ENCODE measurements at regions not wholly inside any gene's neighbourhood (a gene's known extent, or its start where the extent isn't known, plus 50 kb on each side); places are given as distances from the start of the nearest gene placed in this dataset.

DNA sequence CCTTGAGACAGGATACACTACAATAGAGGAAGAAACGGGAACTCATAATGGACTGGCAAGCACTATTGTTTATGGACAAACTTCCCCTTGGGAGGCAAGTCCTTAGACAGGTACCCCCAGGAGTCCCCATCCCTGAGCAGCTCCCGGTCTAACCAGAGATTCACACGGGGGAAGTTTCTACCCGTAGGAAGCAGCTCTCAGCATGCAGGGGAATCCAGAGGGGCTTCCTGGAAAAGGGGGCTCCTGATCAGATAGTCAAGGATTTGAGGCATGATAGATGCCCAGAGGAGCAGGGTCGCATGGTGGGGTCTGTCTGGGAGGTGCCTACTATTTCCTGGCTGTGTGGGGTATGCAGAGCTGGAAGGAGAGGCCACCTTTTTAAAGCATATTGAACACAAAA, 282.4 kb upstream of the RTL1 start:
- no peak overlapping the region for H3K4me2 ChIP-seq (ENCODE audit: low read depth, low read length)

DNA sequence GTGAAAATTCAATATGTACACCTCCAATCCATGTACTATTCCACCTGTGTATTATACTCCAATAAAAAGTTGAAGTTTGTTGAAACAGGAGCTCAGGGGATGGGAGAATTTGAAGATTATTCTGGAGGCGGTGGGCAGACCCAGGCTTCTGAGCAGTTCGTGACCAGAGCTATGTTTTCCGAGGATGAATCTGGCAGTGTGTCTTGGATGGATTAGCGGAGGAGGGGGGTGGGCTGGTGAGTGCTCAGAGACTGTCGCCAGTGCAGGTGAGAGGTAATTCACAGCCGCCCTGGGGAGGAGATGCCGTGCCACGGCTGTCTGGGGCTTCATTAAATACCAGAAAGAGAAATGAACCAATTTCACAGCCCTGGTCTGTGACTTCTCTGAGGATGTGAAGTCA, 283.0 kb upstream of the RTL1 start:
- TF ChIP-seq, protein P1, sequence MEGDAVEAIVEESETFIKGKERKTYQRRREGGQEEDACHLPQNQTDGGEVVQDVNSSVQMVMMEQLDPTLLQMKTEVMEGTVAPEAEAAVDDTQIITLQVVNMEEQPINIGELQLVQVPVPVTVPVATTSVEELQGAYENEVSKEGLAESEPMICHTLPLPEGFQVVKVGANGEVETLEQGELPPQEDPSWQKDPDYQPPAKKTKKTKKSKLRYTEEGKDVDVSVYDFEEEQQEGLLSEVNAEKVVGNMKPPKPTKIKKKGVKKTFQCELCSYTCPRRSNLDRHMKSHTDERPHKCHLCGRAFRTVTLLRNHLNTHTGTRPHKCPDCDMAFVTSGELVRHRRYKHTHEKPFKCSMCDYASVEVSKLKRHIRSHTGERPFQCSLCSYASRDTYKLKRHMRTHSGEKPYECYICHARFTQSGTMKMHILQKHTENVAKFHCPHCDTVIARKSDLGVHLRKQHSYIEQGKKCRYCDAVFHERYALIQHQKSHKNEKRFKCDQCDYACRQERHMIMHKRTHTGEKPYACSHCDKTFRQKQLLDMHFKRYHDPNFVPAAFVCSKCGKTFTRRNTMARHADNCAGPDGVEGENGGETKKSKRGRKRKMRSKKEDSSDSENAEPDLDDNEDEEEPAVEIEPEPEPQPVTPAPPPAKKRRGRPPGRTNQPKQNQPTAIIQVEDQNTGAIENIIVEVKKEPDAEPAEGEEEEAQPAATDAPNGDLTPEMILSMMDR (IDR thresholded peaks at IDR 0.05; ENCODE audit: low read length): no peak
- no peak for TF ChIP-seq EZH2phosphoT487 (IDR thresholded peaks at IDR 0.05; ENCODE audit: low read length)
- TF ChIP-seq EZH2 (optimal IDR thresholded peaks at IDR 0.05; ENCODE audit: low read depth, low read length): no peak
- Histone ChIP-seq H3K9me2 (replicated peaks; ENCODE audit: insufficient read depth, low read length) (no peaks in the 10 kb centered on the region), H3F3A (ENCODE audit: insufficient read depth, low read length) (no peaks in the 10 kb centered on the region), H3K4me2 (ENCODE audit: low read depth, low read length) (no peak overlapping the region), H3K9me3 (replicated peaks; ENCODE audit: insufficient read depth, low read length) (no peaks in the 10 kb centered on the region), H2AFZ (ENCODE audit: low read length) (no peak overlapping the region), H3K79me2 (ENCODE audit: low read length) (no peaks in the 10 kb centered on the region), H3K36me3 (replicated peaks; ENCODE audit: insufficient read depth, low read length) (no peaks in the 10 kb centered on the region), H3K4me3 (ENCODE audit: low read length) (no peak overlapping the region), H3K27me3 (replicated peaks; ENCODE audit: insufficient read depth, low read length) (peaks cover 3% of the 10 kb centered on the region; the same call in 1 of the 2 replicates), H3K9ac (ENCODE audit: low read length) (no peak overlapping the region), H4K20me1 (ENCODE audit: insufficient read depth, low read length) (no peaks in the 10 kb centered on the region), H3K4me1 (ENCODE audit: low read length) (no peaks in the 10 kb centered on the region), H3K27ac (ENCODE audit: low read length) (no peak overlapping the region)
- DNase-seq: no peak

More for the DNA sequence above, 282.4 kb upstream of the RTL1 start:
- Histone ChIP-seq H3K27ac (ENCODE audit: low read length) (no peak overlapping the region), H3K27me3 (replicated peaks; ENCODE audit: insufficient read depth, low read length) (peaks cover 3% of the 10 kb centered on the region; the same call in 1 of the 2 replicates), H3K4me1 (ENCODE audit: low read length) (no peaks in the 10 kb centered on the region), H3K4me3 (ENCODE audit: low read length) (no peak overlapping the region), H3K36me3 (replicated peaks; ENCODE audit: insufficient read depth, low read length) (no peaks in the 10 kb centered on the region), H3K79me2 (ENCODE audit: low read length) (no peaks in the 10 kb centered on the region), H2AFZ (ENCODE audit: low read length) (no peak overlapping the region), H3K9me2 (replicated peaks; ENCODE audit: insufficient read depth, low read length) (no peaks in the 10 kb centered on the region), H4K20me1 (ENCODE audit: insufficient read depth, low read length) (no peaks in the 10 kb centered on the region), H3K9ac (ENCODE audit: low read length) (no peak overlapping the region), H3K9me3 (replicated peaks; ENCODE audit: insufficient read depth, low read length) (no peaks in the 10 kb centered on the region), H3F3A (ENCODE audit: insufficient read depth, low read length) (no peaks in the 10 kb centered on the region)
- TF ChIP-seq EZH2phosphoT487 (IDR thresholded peaks at IDR 0.05; ENCODE audit: low read length) (no peak), EZH2 (optimal IDR thresholded peaks at IDR 0.05; ENCODE audit: low read depth, low read length) (no peak)
- TF ChIP-seq, protein P1 (IDR thresholded peaks at IDR 0.05; ENCODE audit: low read length): no peak
- no peak for DNase-seq

DNA sequence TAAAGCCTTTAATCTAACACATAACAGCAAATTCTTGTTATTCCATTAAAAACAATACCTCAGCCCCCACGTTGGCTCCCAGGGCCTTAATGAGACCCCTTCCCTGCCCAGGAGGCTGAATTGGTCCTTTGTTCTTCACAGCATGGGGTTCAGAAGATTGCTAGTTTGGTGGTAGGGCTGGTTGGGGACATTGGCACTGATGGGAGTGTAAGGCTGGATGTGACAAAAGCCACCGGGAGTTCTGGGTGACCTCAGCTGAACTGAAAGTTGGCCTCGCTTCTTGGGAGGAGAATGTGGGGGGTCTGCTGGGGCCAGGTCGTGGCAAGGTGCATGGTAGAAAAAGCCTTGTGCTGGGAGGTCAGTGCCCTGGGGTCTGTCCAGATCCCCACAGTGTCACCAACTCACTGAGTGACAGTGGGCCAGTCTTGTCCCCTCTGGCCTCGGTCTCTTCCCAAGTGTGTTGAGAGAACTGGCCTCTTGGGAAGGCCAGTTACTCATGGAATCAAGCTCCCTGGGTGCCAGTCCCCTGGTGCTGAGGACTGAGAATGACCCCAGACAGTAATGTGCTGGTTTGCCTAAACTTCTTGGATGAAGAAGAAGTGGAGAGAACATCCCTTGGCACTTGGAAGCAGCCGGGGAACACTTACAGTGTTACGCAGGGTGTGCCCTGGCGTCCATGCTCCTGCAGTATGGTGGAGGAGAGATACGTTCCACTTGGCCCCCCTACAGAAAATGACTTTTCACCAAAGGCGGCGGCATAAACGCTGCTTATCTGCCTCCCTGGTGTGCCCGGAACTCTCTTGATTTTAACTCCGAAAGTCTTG, 283.7 kb upstream of the RTL1 start:
- no peaks in the 10 kb centered on the region for H3K36me3 ChIP-seq (replicated peaks; ENCODE audit: insufficient read depth, low read length)
- TF ChIP-seq EZH2phosphoT487 (IDR thresholded peaks at IDR 0.05; ENCODE audit: low read length) (no peak), EZH2 (optimal IDR thresholded peaks at IDR 0.05; ENCODE audit: low read depth, low read length) (no peak)
- TF ChIP-seq, protein P1 (IDR thresholded peaks at IDR 0.05; ENCODE audit: low read length): no peak
- H3K4me3 ChIP-seq (ENCODE audit: low read length): no peak overlapping the region
- no peaks in the 10 kb centered on the region for H3K9me3 ChIP-seq (replicated peaks; ENCODE audit: insufficient read depth, low read length)
- no peaks in the 10 kb centered on the region for H3K4me1 ChIP-seq (ENCODE audit: low read length)
- no peak overlapping the region for H2AFZ ChIP-seq (ENCODE audit: low read length)
- H3F3A ChIP-seq (ENCODE audit: insufficient read depth, low read length): no peaks in the 10 kb centered on the region
- no peak for DNase-seq
- no peak overlapping the region for H3K9ac ChIP-seq (ENCODE audit: low read length)
- H4K20me1 ChIP-seq (ENCODE audit: insufficient read depth, low read length): no peaks in the 10 kb centered on the region
- H3K27ac ChIP-seq (ENCODE audit: low read length): no peak overlapping the region
- H3K4me2 ChIP-seq (ENCODE audit: low read depth, low read length): no peak overlapping the region
- H3K79me2 ChIP-seq (ENCODE audit: low read length): no peaks in the 10 kb centered on the region
- H3K27me3 ChIP-seq (replicated peaks; ENCODE audit: insufficient read depth, low read length): peaks cover 3% of the 10 kb centered on the region; the same call in 1 of the 2 replicates
- no peaks in the 10 kb centered on the region for H3K9me2 ChIP-seq (replicated peaks; ENCODE audit: insufficient read depth, low read length)

Measured in MM.1S (cell line).